ENCODE measurements at regions not wholly inside any gene's neighbourhood (a gene's known extent, or its start where the extent isn't known, plus 50 kb on each side); places are given as distances from the start of the nearest gene placed in this dataset.

- no peak for DNase-seq
Observed at GRCh38 chr3:83302091-83302490, 1540.6 kb upstream of the GBE1 start.

- DNase-seq = no peak
Observed at GRCh38 chr3:83317605-83318004, 1556.2 kb upstream of the GBE1 start.

GRCh38 chr3:83320726-83321125 lies 1559.3 kb upstream of the GBE1 start:
- DNase-seq = no peak

GRCh38 chr3:83321457-83321856 lies 1560.0 kb upstream of the GBE1 start:
- no peak for DNase-seq

- no peak for DNase-seq
Observed at GRCh38 chr3:83321891-83322290, 1560.4 kb upstream of the GBE1 start.

GRCh38 chr3:83354205-83354604 lies 1592.8 kb upstream of the GBE1 start:
- DNase-seq = no peak

GRCh38 chr3:83393276-83393675 lies 1565.5 kb upstream of the CADM2 start:
- DNase-seq = no peak

- DNase-seq = no peak
Observed at GRCh38 chr3:83403927-83404326, 1554.9 kb upstream of the CADM2 start.

- DNase-seq = no peak
Observed at GRCh38 chr3:83426300-83426699, 1532.5 kb upstream of the CADM2 start.

- DNase-seq = no peak
Observed at GRCh38 chr3:83434880-83435587, 1523.8 kb upstream of the CADM2 start.

- peak in 1 of 2 experiments; percentile 15 for DNase-seq
Observed at GRCh38 chr3:83438188-83438587, 1520.6 kb upstream of the CADM2 start.

GRCh38 chr3:83453056-83453455 lies 1505.7 kb upstream of the CADM2 start:
- no peak for DNase-seq

- DNase-seq = no peak
Observed at GRCh38 chr3:83454353-83454752, 1504.4 kb upstream of the CADM2 start.

GRCh38 chr3:83457551-83457950 lies 1501.2 kb upstream of the CADM2 start:
- no peak for DNase-seq

GRCh38 chr3:83460052-83460451 lies 1498.7 kb upstream of the CADM2 start:
- DNase-seq = peak in 1 of 2 experiments; percentile 68

GRCh38 chr3:83461411-83461810 lies 1497.4 kb upstream of the CADM2 start:
- DNase-seq = peak in 1 of 2 experiments; percentile 62

- no peak for DNase-seq
Observed at GRCh38 chr3:83477563-83477962, 1481.2 kb upstream of the CADM2 start.

- no peak for DNase-seq
Observed at GRCh38 chr3:83482402-83483070, 1476.3 kb upstream of the CADM2 start.

- DNase-seq = no peak
Observed at GRCh38 chr3:83496462-83496861, 1462.3 kb upstream of the CADM2 start.

GRCh38 chr3:83498361-83499016 lies 1460.3 kb upstream of the CADM2 start:
- DNase-seq = peak in 1 of 2 experiments; percentile 8

- DNase-seq = no peak
Observed at GRCh38 chr3:83500422-83500821, 1458.4 kb upstream of the CADM2 start.

GRCh38 chr3:83500931-83501330 lies 1457.9 kb upstream of the CADM2 start:
- DNase-seq = no peak

GRCh38 chr3:83513051-83513450 lies 1445.7 kb upstream of the CADM2 start:
- no peak for DNase-seq

GRCh38 chr3:83513677-83514076 lies 1445.1 kb upstream of the CADM2 start:
- DNase-seq = no peak

Measured in NCI-H446 (cell line).